Transverse colon (tissue), 4 donors: ENCODE measurements at regions not wholly inside any gene's neighbourhood (a gene's known extent, or its start where the extent isn't known, plus 50 kb on each side); places are given as distances from the start of the nearest gene placed in this dataset.

Experiments used
- POLR2A ChIP-seq: fragments of 450-650 bp; IDR thresholded peaks from one replicate; pipeline ENCODE4 v1.6.1; 2016; ENCODE audit warnings: antibody characterized with exemption, mild to moderate bottlenecking, moderate library complexity
- POLR2AphosphoS5 ChIP-seq, 3 donors: sonication (generic); formaldehyde crosslinking; IDR thresholded peaks; one replicate each; pipeline ENCODE4 v1.6.1; 2016; ENCODE audit warnings: antibody characterized with exemption in 3 of 3
- TF ChIP-seq, protein P1 (sequence below), 5 experiments: fragments of 200-600 bp in 3 of 5; fragments of 450-650 bp in 2 of 5; sonication (generic) in 3 of 5; IDR thresholded peaks; 1 replicate in 2 of 5; 2 replicates in 3 of 5; pipeline ENCODE4 v1.5.1; 2016 to 2017; ENCODE audit warnings: antibody characterized with exemption in 5 of 5, inconsistent platforms in 3 of 5, mild to moderate bottlenecking in 2 of 5, moderate library complexity in 1 of 5

DNA sequence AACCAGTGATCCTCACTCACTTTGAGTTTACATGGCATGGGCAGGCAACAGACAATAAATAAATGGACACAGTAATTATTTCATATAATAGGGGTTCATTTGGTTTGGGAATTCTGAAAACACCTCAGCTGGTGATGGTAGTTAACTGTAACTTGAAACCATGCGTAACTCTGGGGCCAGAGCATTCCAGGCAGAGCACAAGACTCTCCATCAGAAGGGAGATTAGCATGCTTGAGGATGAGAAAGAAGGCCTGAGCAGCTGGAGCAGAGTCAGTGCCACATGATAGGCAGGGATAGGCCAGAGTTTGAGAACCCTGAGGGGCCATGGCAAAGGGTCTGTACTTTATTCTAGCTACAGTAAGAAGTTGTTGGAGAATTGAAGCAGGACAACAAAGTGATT, 56.3 kb upstream of the CXCL8 start:
- TF ChIP-seq, protein P1, sequence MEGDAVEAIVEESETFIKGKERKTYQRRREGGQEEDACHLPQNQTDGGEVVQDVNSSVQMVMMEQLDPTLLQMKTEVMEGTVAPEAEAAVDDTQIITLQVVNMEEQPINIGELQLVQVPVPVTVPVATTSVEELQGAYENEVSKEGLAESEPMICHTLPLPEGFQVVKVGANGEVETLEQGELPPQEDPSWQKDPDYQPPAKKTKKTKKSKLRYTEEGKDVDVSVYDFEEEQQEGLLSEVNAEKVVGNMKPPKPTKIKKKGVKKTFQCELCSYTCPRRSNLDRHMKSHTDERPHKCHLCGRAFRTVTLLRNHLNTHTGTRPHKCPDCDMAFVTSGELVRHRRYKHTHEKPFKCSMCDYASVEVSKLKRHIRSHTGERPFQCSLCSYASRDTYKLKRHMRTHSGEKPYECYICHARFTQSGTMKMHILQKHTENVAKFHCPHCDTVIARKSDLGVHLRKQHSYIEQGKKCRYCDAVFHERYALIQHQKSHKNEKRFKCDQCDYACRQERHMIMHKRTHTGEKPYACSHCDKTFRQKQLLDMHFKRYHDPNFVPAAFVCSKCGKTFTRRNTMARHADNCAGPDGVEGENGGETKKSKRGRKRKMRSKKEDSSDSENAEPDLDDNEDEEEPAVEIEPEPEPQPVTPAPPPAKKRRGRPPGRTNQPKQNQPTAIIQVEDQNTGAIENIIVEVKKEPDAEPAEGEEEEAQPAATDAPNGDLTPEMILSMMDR (IDR thresholded peaks at IDR 0.05), result no peak
- TF ChIP-seq POLR2AphosphoS5 (IDR thresholded peaks at IDR 0.05), result no peak
- TF ChIP-seq POLR2A, result no peak
